GM19467 (cell line): ENCODE measurements at regions not wholly inside any gene's neighbourhood (a gene's known extent, or its start where the extent isn't known, plus 50 kb on each side); places are given as distances from the start of the nearest gene placed in this dataset.

Experiments used
- ATAC-seq: cut with Tn5 transposase; IDR thresholded peaks from one replicate; pipeline ENCODE4 v1.9.1; 2021; ENCODE audit warnings: mild to moderate bottlenecking, moderate library complexity; ENCODE audit not compliant: unreplicated experiment

DNA sequence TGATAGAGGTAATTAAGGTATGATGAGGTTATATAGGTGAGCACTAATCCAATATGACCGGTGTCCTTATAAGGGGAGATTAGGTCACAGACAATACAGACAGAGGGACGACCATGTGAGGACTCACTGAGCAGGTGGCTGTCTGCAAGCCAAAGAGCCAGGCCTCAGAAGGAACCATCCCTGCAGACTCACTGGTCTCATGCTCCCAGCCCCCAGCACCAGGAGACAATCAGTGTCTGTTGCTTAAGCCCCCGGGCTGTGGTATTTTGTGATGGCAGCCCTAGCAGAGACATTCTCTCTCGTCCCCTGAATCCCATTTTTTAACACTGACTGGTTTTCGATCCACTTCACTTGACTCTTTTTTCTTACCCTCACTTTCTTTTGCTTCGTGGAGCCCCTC is 51.9 kb upstream of the PABPC3 start:
- ATAC-seq = no peak
